ENCODE measurements at regions not wholly inside any gene's neighbourhood (a gene's known extent, or its start where the extent isn't known, plus 50 kb on each side); places are given as distances from the start of the nearest gene placed in this dataset.

GRCh38 chr2:59150217-59150849 is 909.2 kb upstream of the FANCL start:
- Histone ChIP-seq H3K4me3 (ENCODE audit: low read length) (no peak overlapping the region), H2BK120ac (ENCODE audit: low read depth, low read length) (no peak overlapping the region), H3K27me3 (ENCODE audit: insufficient read depth, low read length, poor library complexity) (no peaks in the 10 kb centered on the region), H3K36me3 (ENCODE audit: control insufficient read depth, insufficient read depth, low read length) (no peaks in the 10 kb centered on the region), H3K27ac (ENCODE audit: low read depth, low read length) (no peak overlapping the region), H4K8ac (ENCODE audit: low read depth, low read length) (no peak overlapping the region), H3K4ac (ENCODE audit: low read depth, low read length) (no peak overlapping the region), H3K56ac (ENCODE audit: low read length) (no peak overlapping the region), H3K4me1 (ENCODE audit: control insufficient read depth, low read depth, low read length) (no peaks in the 10 kb centered on the region), H3K4me2 (ENCODE audit: low read length) (no peak overlapping the region), H3K23ac (ENCODE audit: low read length) (no peak overlapping the region), H3K79me2 (ENCODE audit: control insufficient read depth, insufficient read depth, low read length) (no peaks in the 10 kb centered on the region), H2AK5ac (ENCODE audit: low read length) (no peak overlapping the region), H4K5ac (ENCODE audit: low read length) (no peak overlapping the region), H2BK15ac (replicated peaks; ENCODE audit: low read depth) (no peak overlapping the region), H2BK5ac (ENCODE audit: low read length) (no peak overlapping the region), H3K9ac (ENCODE audit: low read length) (no peak overlapping the region), H3K18ac (ENCODE audit: low read length) (no peak overlapping the region), H3K79me1 (ENCODE audit: low read length) (no peaks in the 10 kb centered on the region)
- DNase-seq = peak; percentile 17
- no CpG with 5 or more reads among the region's 1 CpG for WGBS (ENCODE audit: extremely low coverage, insufficient coverage, low lambda C conversion rate)

GRCh38 chr2:59149271-59149670 is 908.1 kb upstream of the FANCL start:
- Histone ChIP-seq H3K27me3 (ENCODE audit: insufficient read depth, low read length, poor library complexity) (no peaks in the 10 kb centered on the region), H2BK15ac (replicated peaks; ENCODE audit: low read depth) (no peak overlapping the region), H3K4me2 (ENCODE audit: low read length) (no peak overlapping the region), H3K9ac (ENCODE audit: low read length) (no peak overlapping the region), H3K4me3 (ENCODE audit: low read length) (no peak overlapping the region), H2BK5ac (ENCODE audit: low read length) (no peak overlapping the region), H3K36me3 (ENCODE audit: control insufficient read depth, insufficient read depth, low read length) (no peaks in the 10 kb centered on the region), H3K56ac (ENCODE audit: low read length) (no peak overlapping the region), H3K79me2 (ENCODE audit: control insufficient read depth, insufficient read depth, low read length) (no peaks in the 10 kb centered on the region), H3K27ac (ENCODE audit: low read depth, low read length) (no peak overlapping the region), H3K4ac (ENCODE audit: low read depth, low read length) (no peak overlapping the region), H2AK5ac (ENCODE audit: low read length) (no peak overlapping the region), H2BK120ac (ENCODE audit: low read depth, low read length) (no peak overlapping the region), H4K5ac (ENCODE audit: low read length) (no peak overlapping the region), H3K79me1 (ENCODE audit: low read length) (no peaks in the 10 kb centered on the region), H4K8ac (ENCODE audit: low read depth, low read length) (no peak overlapping the region), H3K4me1 (ENCODE audit: control insufficient read depth, low read depth, low read length) (no peaks in the 10 kb centered on the region), H3K23ac (ENCODE audit: low read length) (no peak overlapping the region), H3K18ac (ENCODE audit: low read length) (no peak overlapping the region)
- no peak for DNase-seq

DNA sequence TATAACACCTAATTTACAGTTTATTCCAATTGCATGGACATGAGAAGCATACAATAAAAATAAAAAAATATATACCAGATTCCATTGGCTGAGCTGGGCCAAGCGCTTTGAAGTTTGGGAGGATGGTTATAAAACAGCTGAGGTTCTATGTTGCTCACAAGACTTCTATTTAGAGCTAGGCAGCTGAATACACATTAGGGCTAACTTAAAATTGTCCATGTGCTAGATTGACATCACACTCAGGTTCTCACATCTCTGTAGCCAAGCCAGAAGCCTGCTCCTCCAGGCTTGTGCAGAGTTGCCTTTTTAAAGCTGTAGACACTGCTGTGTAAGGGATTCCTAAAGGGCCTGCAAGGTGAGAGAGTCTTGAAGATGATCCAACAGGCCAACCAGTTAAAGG is 871.1 kb upstream of the FANCL start:
- H3K56ac ChIP-seq (ENCODE audit: low read length) = no peak overlapping the region
- no peak overlapping the region for H3K27ac ChIP-seq (ENCODE audit: low read depth, low read length)
- H2BK15ac ChIP-seq (replicated peaks; ENCODE audit: low read depth) = no peak overlapping the region
- H3K4me1 ChIP-seq (ENCODE audit: control insufficient read depth, low read depth, low read length) = no peaks in the 10 kb centered on the region
- H3K4me3 ChIP-seq (ENCODE audit: low read length) = no peak overlapping the region
- no peaks in the 10 kb centered on the region for H3K79me2 ChIP-seq (ENCODE audit: control insufficient read depth, insufficient read depth, low read length)
- H3K27me3 ChIP-seq (ENCODE audit: insufficient read depth, low read length, poor library complexity) = no peaks in the 10 kb centered on the region
- WGBS (ENCODE audit: extremely low coverage, insufficient coverage, low lambda C conversion rate) = no CpG with 5 or more reads among the region's 1 CpG
- no peak for DNase-seq
- no peak overlapping the region for H4K8ac ChIP-seq (ENCODE audit: low read depth, low read length)
- H2AK5ac ChIP-seq (ENCODE audit: low read length) = no peak overlapping the region
- no peak overlapping the region for H3K4ac ChIP-seq (ENCODE audit: low read depth, low read length)
- H3K36me3 ChIP-seq (ENCODE audit: control insufficient read depth, insufficient read depth, low read length) = no peaks in the 10 kb centered on the region
- no peak overlapping the region for H3K18ac ChIP-seq (ENCODE audit: low read length)
- no peak overlapping the region for H2BK5ac ChIP-seq (ENCODE audit: low read length)
- no peak overlapping the region for H3K23ac ChIP-seq (ENCODE audit: low read length)
- H3K9ac ChIP-seq (ENCODE audit: low read length) = no peak overlapping the region
- no peaks in the 10 kb centered on the region for H3K79me1 ChIP-seq (ENCODE audit: low read length)
- H2BK120ac ChIP-seq (ENCODE audit: low read depth, low read length) = no peak overlapping the region
- H3K4me2 ChIP-seq (ENCODE audit: low read length) = no peak overlapping the region
- no peak overlapping the region for H4K5ac ChIP-seq (ENCODE audit: low read length)

GRCh38 chr2:59096973-59097372 is 855.8 kb upstream of the FANCL start:
- no peak overlapping the region for H2AK5ac ChIP-seq (ENCODE audit: low read length)
- H3K27me3 ChIP-seq (ENCODE audit: insufficient read depth, low read length, poor library complexity) = no peaks in the 10 kb centered on the region
- no peak overlapping the region for H3K56ac ChIP-seq (ENCODE audit: low read length)
- no peak overlapping the region for H3K4me2 ChIP-seq (ENCODE audit: low read length)
- no peak overlapping the region for H3K23ac ChIP-seq (ENCODE audit: low read length)
- H3K79me1 ChIP-seq (ENCODE audit: low read length) = no peaks in the 10 kb centered on the region
- H3K9ac ChIP-seq (ENCODE audit: low read length) = no peak overlapping the region
- H3K27ac ChIP-seq (ENCODE audit: low read depth, low read length) = no peak overlapping the region
- no peak for DNase-seq
- no peak overlapping the region for H3K4ac ChIP-seq (ENCODE audit: low read depth, low read length)
- no peak overlapping the region for H2BK5ac ChIP-seq (ENCODE audit: low read length)
- H3K4me1 ChIP-seq (ENCODE audit: control insufficient read depth, low read depth, low read length) = no peaks in the 10 kb centered on the region
- no peak overlapping the region for H3K18ac ChIP-seq (ENCODE audit: low read length)
- H3K36me3 ChIP-seq (ENCODE audit: control insufficient read depth, insufficient read depth, low read length) = no peaks in the 10 kb centered on the region
- no peak overlapping the region for H2BK15ac ChIP-seq (replicated peaks; ENCODE audit: low read depth)
- no peak overlapping the region for H4K8ac ChIP-seq (ENCODE audit: low read depth, low read length)
- H3K4me3 ChIP-seq (ENCODE audit: low read length) = no peak overlapping the region
- H4K5ac ChIP-seq (ENCODE audit: low read length) = no peak overlapping the region
- H2BK120ac ChIP-seq (ENCODE audit: low read depth, low read length) = no peak overlapping the region
- no peaks in the 10 kb centered on the region for H3K79me2 ChIP-seq (ENCODE audit: control insufficient read depth, insufficient read depth, low read length)
- no CpG with 5 or more reads among the region's 2 CpGs for WGBS (ENCODE audit: extremely low coverage, insufficient coverage, low lambda C conversion rate)

- Histone ChIP-seq H3K4me2 (ENCODE audit: low read length) (no peak overlapping the region), H3K4me1 (ENCODE audit: control insufficient read depth, low read depth, low read length) (no peaks in the 10 kb centered on the region), H3K4ac (ENCODE audit: low read depth, low read length) (no peak overlapping the region), H2AK5ac (ENCODE audit: low read length) (no peak overlapping the region), H2BK5ac (ENCODE audit: low read length) (no peak overlapping the region), H3K27me3 (ENCODE audit: insufficient read depth, low read length, poor library complexity) (no peaks in the 10 kb centered on the region), H3K79me1 (ENCODE audit: low read length) (no peaks in the 10 kb centered on the region), H3K18ac (ENCODE audit: low read length) (no peak overlapping the region), H4K5ac (ENCODE audit: low read length) (no peak overlapping the region), H4K8ac (ENCODE audit: low read depth, low read length) (no peak overlapping the region), H2BK15ac (replicated peaks; ENCODE audit: low read depth) (no peak overlapping the region), H3K4me3 (ENCODE audit: low read length) (no peak overlapping the region), H3K27ac (ENCODE audit: low read depth, low read length) (no peak overlapping the region), H3K79me2 (ENCODE audit: control insufficient read depth, insufficient read depth, low read length) (no peaks in the 10 kb centered on the region), H3K36me3 (ENCODE audit: control insufficient read depth, insufficient read depth, low read length) (no peaks in the 10 kb centered on the region), H3K23ac (ENCODE audit: low read length) (no peak overlapping the region), H3K9ac (ENCODE audit: low read length) (no peak overlapping the region), H2BK120ac (ENCODE audit: low read depth, low read length) (no peak overlapping the region), H3K56ac (ENCODE audit: low read length) (no peak overlapping the region)
- DNase-seq = no peak
- no CpG with 5 or more reads among the region's 4 CpGs for WGBS (ENCODE audit: extremely low coverage, insufficient coverage, low lambda C conversion rate)
These were observed 852.4 kb upstream of the FANCL start for GRCh38 chr2:59093571-59093970.

DNA sequence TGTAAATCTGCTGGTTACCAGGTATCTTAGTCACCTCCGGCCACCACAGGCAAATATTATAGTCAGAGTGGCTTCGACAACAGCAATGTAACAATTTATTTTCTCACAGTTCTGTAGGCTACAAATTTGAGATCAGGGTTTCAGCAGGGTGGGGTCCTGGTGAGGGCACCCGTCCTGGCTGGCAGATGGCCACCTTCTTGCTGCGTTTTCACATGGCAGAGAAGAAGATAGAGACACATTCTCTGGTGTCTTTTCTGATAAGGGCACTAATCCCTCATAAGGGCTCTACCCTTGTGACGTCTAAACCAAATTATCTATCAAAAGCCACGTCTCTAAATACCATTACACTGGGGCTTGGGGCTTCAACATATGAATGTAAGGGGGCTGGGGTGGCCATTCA is 843.2 kb upstream of the FANCL start:
- H4K8ac ChIP-seq (ENCODE audit: low read depth, low read length) = no peak overlapping the region
- H3K9ac ChIP-seq (ENCODE audit: low read length) = no peak overlapping the region
- H2BK15ac ChIP-seq (replicated peaks; ENCODE audit: low read depth) = no peak overlapping the region
- H2BK120ac ChIP-seq (ENCODE audit: low read depth, low read length) = no peak overlapping the region
- no peak overlapping the region for H3K4me2 ChIP-seq (ENCODE audit: low read length)
- no peak overlapping the region for H2BK5ac ChIP-seq (ENCODE audit: low read length)
- H2AK5ac ChIP-seq (ENCODE audit: low read length) = no peak overlapping the region
- no peak for DNase-seq
- no peaks in the 10 kb centered on the region for H3K27me3 ChIP-seq (ENCODE audit: insufficient read depth, low read length, poor library complexity)
- H3K56ac ChIP-seq (ENCODE audit: low read length) = no peak overlapping the region
- no CpG with 5 or more reads among the region's 6 CpGs for WGBS (ENCODE audit: extremely low coverage, insufficient coverage, low lambda C conversion rate)
- H3K4me3 ChIP-seq (ENCODE audit: low read length) = no peak overlapping the region
- no peaks in the 10 kb centered on the region for H3K36me3 ChIP-seq (ENCODE audit: control insufficient read depth, insufficient read depth, low read length)
- no peak overlapping the region for H4K5ac ChIP-seq (ENCODE audit: low read length)
- H3K4me1 ChIP-seq (ENCODE audit: control insufficient read depth, low read depth, low read length) = no peaks in the 10 kb centered on the region
- H3K79me2 ChIP-seq (ENCODE audit: control insufficient read depth, insufficient read depth, low read length) = no peaks in the 10 kb centered on the region
- H3K4ac ChIP-seq (ENCODE audit: low read depth, low read length) = no peak overlapping the region
- H3K18ac ChIP-seq (ENCODE audit: low read length) = no peak overlapping the region
- no peak overlapping the region for H3K23ac ChIP-seq (ENCODE audit: low read length)
- H3K79me1 ChIP-seq (ENCODE audit: low read length) = no peaks in the 10 kb centered on the region
- no peak overlapping the region for H3K27ac ChIP-seq (ENCODE audit: low read depth, low read length)

Measured in mesendoderm (in vitro differentiated cells).